SU-DHL-6 (cell line): ENCODE measurements at regions not wholly inside any gene's neighbourhood (a gene's known extent, or its start where the extent isn't known, plus 50 kb on each side); places are given as distances from the start of the nearest gene placed in this dataset.

Experiments
- CTCF ChIP-seq: fragments of 200-600 bp; sonication (generic); IDR thresholded peaks from one replicate; pipeline ENCODE4 v1.5.1; 2017; ENCODE audit warnings: antibody characterized with exemption, mild to moderate bottlenecking, low read length, moderate library complexity; ENCODE audit not compliant: insufficient read depth, poor library complexity, severe bottlenecking
- EZH2phosphoT487 ChIP-seq: fragments of 200-600 bp; sonication (generic), shearing (Covaris generic); conservative IDR thresholded peaks from 2 replicates; pipeline ENCODE4 v1.6.1; 2018; ENCODE audit warnings: mild to moderate bottlenecking, antibody characterized with exemption, low read length, moderate library complexity, mixed read lengths

DNA sequence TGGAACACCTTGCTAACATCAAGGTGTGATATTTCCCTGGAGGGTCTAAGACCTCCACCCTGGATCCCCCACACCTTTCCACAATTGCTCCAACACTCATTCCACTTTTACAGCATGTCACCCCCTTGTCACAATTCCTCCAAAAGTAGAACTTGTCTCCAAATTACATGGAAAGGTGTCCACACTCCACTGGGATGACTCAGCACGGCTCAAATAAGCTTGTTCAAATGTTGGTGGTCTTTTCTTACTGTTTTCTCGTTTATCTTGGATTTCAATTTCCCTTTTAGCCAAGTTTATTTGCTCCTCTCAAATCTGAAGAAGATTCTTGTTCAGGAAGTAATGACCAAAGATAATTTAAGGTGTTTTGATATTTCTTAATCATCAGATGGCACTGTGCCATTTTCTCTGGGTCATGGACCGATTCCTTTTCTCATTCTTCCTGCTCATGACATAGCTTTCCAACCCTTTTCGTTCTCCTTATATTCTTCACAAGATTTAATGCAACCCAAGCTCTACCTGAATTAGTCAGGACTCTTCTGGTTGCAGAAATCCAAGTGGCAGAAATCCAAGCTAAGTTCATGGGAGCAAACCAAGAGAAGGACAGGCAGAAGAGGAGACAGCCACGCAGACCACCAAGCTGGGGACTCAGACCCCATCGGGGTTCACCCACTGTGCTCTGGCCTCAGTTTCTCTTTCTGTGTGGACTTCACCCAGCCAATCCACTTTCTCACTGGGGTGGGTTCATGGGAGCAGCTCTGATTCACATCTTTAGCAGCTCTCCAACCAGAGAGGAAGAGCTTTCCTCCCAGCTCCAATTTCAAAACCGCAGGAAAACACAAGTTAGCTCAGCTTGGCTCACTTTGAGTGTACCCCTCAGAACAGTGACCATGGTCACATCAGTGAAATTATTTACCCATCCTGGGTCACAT is 110.5 kb upstream of the CDYL start:
- no peak for TF ChIP-seq CTCF
- no peak for TF ChIP-seq EZH2phosphoT487
